ENCODE measurements at regions not wholly inside any gene's neighbourhood (a gene's known extent, or its start where the extent isn't known, plus 50 kb on each side); places are given as distances from the start of the nearest gene placed in this dataset.

- POLR2A ChIA-PET, result no interaction called here
- Histone ChIP-seq H3K27ac (ENCODE audit: insufficient read depth, low read depth, low read length) (no peak overlapping the region), H3K9me3 (replicated peaks; ENCODE audit: control insufficient read depth, insufficient read depth, low read length) (no peaks in the 10 kb centered on the region), H3K4me1 (ENCODE audit: control insufficient read depth, extremely low read depth, insufficient read depth, low read length) (no peaks in the 10 kb centered on the region), H3K4me3 (replicated peaks in 1 of 3; ENCODE audit: insufficient read depth in 1 of 3, low read depth in 1 of 3, low read length in 3 of 3) (no peak overlapping the region), H3K9ac (replicated peaks; ENCODE audit: extremely low read depth, insufficient read depth, low read length) (no peak overlapping the region), H3K36me3 (ENCODE audit: control insufficient read depth in 2 of 2, extremely low read depth in 1 of 2, insufficient read depth in 2 of 2, low read length in 2 of 2) (no peaks in the 10 kb centered on the region), H2AFZ (ENCODE audit: low read depth, low read length) (no peak overlapping the region), H4K20me1 (replicated peaks; ENCODE audit: control insufficient read depth, extremely low read depth, insufficient read depth, low read length) (no peaks in the 10 kb centered on the region), H3K4me2 (ENCODE audit: insufficient read depth, low read length) (no peak overlapping the region), H3K9me1 (replicated peaks; ENCODE audit: control insufficient read depth, extremely low read depth, insufficient read depth, low read length) (no peaks in the 10 kb centered on the region), H3K27me3 (ENCODE audit: control insufficient read depth in 2 of 2, insufficient read depth in 2 of 2, low read length in 2 of 2) (no peaks in the 10 kb centered on the region), H3K79me2 (ENCODE audit: control insufficient read depth, insufficient read depth, low read length) (no peaks in the 10 kb centered on the region)
- dilution Hi-C loops (cut with MboI; ENCODE audit: extremely low pct_ligation_motif_present, low sequenced_read_pairs) (no loop called here), intact Hi-C loops (cut with micrococcal nuclease) (no loop called here)
- no peak for DNase-seq (ENCODE audit: low read depth, low spot score)
- BruUV-seq (replicated peaks), result no TSS peak
- no peak for FAIRE-seq
- CTCF ChIA-PET, result interaction anchor here (1.0 kb wide), 1 partner anchor 27 kb away, joined by 3 read pairs; no protein-coding TSS in a partner anchor
- no peak for TF ChIP-seq EZH2 (IDR thresholded peaks at IDR 0.05; ENCODE audit: borderline replicate concordance, low read depth, low read length, severe bottlenecking)
- no peak for TF ChIP-seq GATA2 (IDR thresholded peaks at IDR 0.05; ENCODE audit: insufficient read depth, insufficient read length, low read depth, low read length)
- TF ChIP-seq JUN (IDR thresholded peaks at IDR 0.05; ENCODE audit: borderline replicate concordance, insufficient read depth, insufficient read length, low read depth), result no peak
- TF ChIP-seq POLR2A (IDR thresholded peaks at IDR 0.05; ENCODE audit: low read depth, low read length), result no peak
- no peak for TF ChIP-seq POLR2AphosphoS5 (IDR thresholded peaks at IDR 0.05; ENCODE audit: insufficient read depth, low read depth, low read length)
- no peak for TF ChIP-seq MYC (IDR thresholded peaks at IDR 0.05; ENCODE audit: low read depth, low read length)
- no peak for TF ChIP-seq CTCF (IDR thresholded peaks at IDR 0.05; ENCODE audit: extremely low read depth in 1 of 2, insufficient read depth in 1 of 2, low read depth in 1 of 2, low read length in 2 of 2)
- TF ChIP-seq MAX (IDR thresholded peaks at IDR 0.05; ENCODE audit: insufficient read depth, insufficient read length), result no peak
- no peak for TF ChIP-seq FOS (IDR thresholded peaks at IDR 0.05; ENCODE audit: borderline replicate concordance, insufficient read depth, low read length)
Measured at GRCh38 chr5:163381832-163382231, 55.6 kb upstream of the CCNG1 start.

Measured in endothelial cell of umbilical vein (primary cell).